NCI-H748 (cell line): ENCODE measurements at regions not wholly inside any gene's neighbourhood (a gene's known extent, or its start where the extent isn't known, plus 50 kb on each side); places are given as distances from the start of the nearest gene placed in this dataset.
"Not testable (repeated sequence)": the region's sequence is repeated elsewhere in the genome, so short reads cannot be mapped to it uniquely, and the experiment has no call there.

Experiments used
- DNase-seq: peaks from one replicate; lab custom pipeline; 2025; ENCODE audit not compliant: unreplicated experiment; lab: John Stamatoyannopoulos, UW

- no peak for DNase-seq
Observed at GRCh38 chr5:39765366-39765765, 340.6 kb upstream of the DAB2 start.

DNA sequence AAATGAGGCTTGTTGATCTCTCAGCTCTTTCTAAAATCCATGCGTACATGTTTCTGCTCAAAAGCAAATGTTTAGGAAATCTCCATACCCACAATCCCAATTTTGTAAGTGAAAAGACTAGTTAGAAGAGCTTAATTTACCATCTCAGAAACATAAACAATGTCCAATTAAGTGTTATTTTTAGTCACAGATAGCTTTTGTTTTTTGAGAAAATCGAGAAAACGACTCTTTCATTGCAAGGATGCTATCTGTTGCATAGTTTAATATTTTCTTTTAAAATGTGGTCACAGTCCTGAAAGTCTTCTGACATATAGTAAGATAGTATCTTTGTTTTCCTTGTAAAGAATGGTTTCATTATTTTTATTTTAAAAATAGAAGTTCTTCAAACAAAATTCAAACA lies 338.0 kb upstream of the DAB2 start:
- no peak for DNase-seq

DNA sequence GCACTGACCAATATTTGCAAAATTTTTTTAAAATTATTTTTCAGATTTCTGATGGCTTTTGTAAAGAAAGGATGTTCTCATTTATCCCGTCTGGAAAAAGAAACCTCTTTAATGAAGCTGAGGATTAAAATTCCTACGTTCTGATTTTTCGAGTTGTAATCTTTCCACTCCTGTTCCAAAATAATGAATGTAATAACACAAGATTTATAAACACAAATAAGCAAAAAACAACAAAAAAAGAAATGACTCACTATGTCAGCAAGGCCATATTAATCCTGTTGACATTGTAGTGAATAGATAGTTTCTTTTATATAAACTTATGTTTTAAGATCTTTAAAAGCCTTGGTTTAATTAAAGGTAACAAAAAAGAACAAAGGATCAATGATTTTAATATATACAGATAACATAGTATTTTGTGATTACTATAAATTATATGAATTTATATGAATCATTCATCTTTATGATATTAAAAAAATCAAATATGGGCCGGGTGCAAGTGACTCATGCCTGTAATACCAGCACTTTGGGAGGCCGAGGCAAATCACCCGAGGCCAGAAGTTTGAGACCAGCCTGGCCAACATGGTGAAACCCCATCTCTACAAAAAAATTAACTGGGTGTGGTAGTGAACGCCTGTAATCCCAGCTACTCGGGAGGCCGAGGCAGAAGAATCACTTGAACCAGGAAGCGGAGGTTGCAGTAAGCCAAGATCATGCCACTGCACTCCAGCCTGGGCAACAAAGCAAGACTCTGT lies 336.6 kb upstream of the DAB2 start:
- DNase-seq = no peak

- no peak for DNase-seq
Observed at GRCh38 chr5:39760385-39761198, 335.8 kb upstream of the DAB2 start.

- no peak for DNase-seq
Observed at GRCh38 chr5:39759701-39760100, 334.9 kb upstream of the DAB2 start.

GRCh38 chr5:39758426-39758825 lies 333.6 kb upstream of the DAB2 start:
- no peak for DNase-seq

GRCh38 chr5:39757131-39757530 lies 332.4 kb upstream of the DAB2 start:
- no peak for DNase-seq

DNA sequence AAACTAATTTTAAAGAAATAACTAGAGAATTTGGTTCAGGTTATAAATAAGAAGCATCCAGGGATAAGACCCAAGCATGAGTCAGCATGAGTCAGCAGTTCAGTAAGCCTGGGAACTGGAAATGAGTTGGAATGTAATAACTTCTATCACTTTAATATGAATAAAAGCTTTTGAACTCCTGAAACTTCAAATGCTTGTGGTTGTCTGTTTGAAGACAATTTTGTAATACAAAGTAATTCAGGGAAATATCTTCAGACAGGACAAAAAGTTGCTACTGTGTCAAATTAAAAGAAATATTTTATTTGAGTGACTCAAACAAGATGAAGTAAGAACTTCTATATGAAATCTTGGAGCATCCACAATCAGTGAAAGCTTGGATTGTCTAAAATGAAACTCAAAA lies 331.2 kb upstream of the DAB2 start:
- DNase-seq = no peak

GRCh38 chr5:39755452-39755851 lies 330.7 kb upstream of the DAB2 start:
- DNase-seq = no peak

- not testable (repeated sequence) for DNase-seq
Observed at GRCh38 chr5:39753747-39754146, 329.0 kb upstream of the DAB2 start.

DNA sequence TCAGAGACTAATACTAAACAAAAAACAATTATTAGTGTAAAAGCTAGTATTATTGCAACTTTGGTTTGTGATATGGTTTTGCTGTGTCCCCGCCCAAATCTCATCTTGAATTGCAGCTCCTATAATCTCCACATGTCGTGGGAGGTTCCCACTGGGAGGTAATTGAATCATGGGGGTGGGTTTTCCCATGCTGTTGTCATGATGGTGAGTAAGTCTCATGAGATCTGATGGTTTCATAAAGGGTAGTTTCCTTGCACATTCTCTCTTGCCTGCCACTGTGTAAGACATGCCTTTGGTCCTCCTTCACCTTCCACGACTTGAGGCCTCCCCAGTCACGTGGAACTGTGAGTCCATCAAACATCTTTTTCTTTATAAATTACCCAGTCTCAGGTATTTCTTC lies 325.9 kb upstream of the DAB2 start:
- no peak for DNase-seq

- DNase-seq = no peak
Observed at GRCh38 chr5:39742916-39743315, 318.1 kb upstream of the DAB2 start.

DNA sequence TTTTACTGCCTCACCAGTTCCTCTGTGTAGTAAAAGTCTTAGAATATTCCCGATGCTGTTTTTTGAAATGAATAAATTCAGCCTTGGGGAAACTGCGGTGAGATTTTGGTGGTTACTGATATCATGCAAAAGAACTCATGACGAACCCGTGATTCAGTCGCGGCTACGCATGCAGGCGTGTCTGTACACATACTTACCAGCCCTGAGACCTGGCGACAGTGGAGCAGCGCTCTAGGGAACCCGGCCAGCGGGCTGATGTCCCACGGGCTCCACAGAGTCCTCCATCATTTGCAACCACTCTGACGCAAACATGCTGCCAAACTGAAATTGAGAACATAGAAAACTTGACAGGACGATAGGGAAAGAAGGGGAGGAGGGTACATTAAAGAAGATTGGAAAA lies 315.6 kb upstream of the DAB2 start:
- DNase-seq = no peak

DNA sequence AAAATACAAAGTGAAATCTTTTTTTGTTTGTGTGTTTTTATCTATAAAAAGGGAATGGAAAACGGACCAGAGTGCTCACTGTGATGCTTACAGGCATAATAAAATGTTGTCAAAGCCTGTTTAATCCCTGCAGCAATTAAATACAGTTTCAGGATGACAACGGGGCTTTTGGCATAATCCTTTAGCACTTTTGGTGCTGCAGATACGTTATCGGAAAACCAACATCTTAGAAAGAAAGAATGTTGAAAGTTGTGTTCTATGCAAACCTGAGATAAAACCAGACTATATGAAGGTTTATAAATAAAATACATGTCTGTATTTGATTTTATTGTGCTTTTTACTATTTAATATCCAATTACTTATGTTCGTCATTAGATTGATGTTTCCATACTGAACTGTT lies 307.4 kb upstream of the DAB2 start:
- no peak for DNase-seq

DNA sequence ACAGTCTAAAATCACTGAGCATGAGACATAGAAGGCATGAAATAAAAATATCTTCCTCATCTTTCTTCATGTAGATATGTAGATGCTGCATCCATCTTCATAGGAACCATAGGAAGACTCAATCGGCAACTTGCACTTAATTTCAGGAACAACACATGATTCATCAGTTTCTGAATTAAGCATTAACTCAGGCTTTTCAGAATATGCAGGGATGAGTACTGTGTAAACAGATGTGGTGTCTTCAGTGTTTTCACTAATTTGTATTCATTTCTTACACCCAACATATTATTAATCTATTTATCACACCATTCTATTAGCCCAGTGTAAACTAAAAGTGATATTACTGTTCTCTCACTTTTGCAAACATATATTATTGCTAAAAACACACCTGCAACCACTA lies 305.9 kb upstream of the DAB2 start:
- DNase-seq = no peak

DNA sequence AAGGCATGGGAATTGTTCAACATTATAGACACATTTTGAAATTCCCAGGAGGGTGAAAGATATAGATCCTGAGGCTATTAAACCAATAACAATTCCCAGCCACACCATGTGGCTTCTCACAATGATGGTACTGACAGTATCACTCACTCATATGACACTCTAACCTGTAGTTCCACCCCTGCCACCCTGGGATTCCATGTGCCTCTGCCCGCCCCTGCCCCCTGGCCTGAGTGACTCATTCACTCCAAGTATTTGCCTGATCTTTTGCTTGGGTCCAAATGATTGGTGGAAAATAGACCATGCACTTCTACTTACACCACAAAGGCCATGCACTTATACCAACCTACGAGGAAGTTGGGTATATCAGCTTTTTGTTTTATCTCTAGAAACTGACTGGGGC lies 305.2 kb upstream of the DAB2 start:
- no peak for DNase-seq

- no peak for DNase-seq
Observed at GRCh38 chr5:39726467-39726866, 301.7 kb upstream of the DAB2 start.

GRCh38 chr5:39721394-39721793 lies 296.6 kb upstream of the DAB2 start:
- DNase-seq = no peak

- no peak for DNase-seq
Observed at GRCh38 chr5:39720136-39720535, 295.4 kb upstream of the DAB2 start.

DNA sequence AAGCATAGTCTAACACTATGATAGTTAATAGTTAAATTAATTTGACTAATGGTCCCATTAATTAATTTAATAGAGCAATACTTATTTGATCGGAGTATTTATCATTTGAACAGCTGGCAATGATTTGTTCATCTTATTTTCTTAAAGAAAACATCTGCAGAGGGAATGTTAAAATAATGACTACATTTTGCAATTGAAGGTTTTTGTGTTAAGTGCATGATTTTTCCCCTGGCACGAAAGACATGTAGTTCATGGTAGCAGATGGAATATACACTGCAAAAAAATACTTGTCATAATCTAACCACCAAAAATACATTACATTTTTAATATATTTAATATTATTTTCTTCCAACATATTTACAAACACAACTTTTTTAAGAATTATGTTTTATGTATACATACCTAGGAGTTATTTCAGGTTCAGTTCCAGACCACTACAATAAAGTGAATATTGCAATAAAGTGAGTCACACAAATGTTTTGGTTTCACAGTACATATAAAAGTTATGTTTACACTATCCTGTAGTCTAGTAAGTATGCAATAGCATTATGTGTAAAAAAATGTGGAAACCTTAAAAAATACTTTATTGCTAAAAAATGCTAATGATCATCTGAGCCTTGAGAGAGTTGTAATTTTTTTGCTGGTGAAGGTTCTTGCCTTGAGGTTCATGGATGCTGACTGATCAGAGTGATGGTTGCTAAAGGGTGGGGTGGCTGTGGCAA lies 292.6 kb upstream of the DAB2 start:
- no peak for DNase-seq

- DNase-seq = peak; percentile 98
Observed at GRCh38 chr5:39716532-39717028, 291.8 kb upstream of the DAB2 start.
